ENCODE measurements at regions not wholly inside any gene's neighbourhood (a gene's known extent, or its start where the extent isn't known, plus 50 kb on each side); places are given as distances from the start of the nearest gene placed in this dataset.
"Not testable (repeated sequence)": the region's sequence is repeated elsewhere in the genome, so short reads cannot be mapped to it uniquely, and the experiment has no call there.

DNA sequence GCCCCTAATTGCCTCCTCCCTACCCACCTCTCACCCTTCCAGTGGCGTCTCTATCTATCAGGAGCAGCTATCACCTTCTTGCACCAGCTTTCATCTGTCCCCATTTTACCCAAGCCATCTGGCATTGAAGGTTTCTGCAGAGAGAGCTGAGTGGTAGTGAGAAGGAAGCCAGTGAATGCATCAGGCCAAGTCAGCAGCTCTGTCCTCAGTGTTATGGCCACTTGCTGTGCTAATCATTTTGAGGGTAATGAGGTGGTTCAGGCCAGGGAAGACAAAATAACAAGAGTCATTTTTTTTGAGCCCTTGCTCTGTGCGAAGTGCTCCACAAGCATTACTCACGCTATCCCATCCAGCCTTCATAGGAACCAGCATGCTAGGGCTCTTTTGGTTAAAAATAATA lies 164.7 kb downstream of the SUDS3 start:
- no peak for DNase-seq

DNA sequence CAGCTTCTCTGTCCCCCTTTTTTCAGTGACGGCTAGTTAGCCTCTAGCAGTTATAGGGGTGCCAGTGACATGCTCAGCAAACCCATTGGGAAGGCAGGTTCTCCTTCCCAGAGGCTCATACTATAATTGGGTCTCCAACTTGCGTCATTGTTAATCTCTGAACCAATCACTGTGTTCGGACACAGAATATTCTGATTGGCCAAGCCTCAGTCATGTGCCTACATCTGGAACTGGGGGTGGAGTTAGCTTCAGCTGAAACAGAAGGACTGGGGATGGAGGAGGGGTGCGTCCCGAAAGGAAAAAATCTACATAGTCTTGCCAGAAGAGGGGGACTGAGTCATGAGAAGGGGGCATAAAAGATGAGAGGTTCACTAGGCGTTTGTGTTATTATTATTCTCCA lies 165.6 kb downstream of the SUDS3 start:
- no peak for DNase-seq

DNA sequence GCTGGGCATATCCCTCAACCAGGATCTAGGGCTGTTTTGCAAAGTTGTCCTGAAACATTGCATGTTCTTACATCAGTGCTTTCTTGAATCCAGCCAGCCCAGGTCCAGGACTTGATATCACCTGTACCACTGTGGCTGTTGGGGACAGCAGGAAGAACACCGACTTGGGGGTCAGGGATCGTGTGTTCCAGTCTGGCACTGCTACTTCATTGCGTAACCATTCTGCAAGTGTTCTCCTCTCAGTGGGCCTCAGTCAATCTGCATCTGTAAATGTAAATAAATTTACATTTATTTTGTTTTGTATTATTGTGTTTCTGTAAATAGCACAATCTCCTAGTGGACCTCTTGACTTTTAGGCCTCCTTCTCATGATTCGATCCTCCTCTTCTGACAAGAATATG lies 167.3 kb downstream of the SUDS3 start:
- DNase-seq = no peak

DNA sequence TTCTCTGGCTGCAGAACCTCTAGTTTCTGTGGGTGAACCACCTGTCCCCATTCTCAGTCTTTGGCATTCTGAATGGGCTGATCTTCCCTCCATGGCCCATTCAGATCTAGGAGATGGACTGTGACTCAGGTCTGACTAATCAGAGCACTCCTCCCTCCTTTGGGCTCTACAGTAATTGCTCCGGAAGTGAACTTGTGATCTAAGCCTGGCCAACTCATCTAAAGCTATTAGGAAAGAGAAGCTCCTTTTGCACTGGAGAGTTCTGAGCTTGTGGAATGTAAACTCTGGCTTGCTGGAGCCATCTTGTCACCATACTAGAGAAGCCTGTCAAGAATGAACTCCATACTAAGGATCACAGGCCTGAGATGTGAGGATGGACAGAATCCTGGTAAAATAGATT lies 168.2 kb downstream of the SUDS3 start:
- no peak for DNase-seq

- DNase-seq = not testable (repeated sequence)
Observed at GRCh38 chr12:118547606-118548005, 171.3 kb downstream of the SUDS3 start.

DNA sequence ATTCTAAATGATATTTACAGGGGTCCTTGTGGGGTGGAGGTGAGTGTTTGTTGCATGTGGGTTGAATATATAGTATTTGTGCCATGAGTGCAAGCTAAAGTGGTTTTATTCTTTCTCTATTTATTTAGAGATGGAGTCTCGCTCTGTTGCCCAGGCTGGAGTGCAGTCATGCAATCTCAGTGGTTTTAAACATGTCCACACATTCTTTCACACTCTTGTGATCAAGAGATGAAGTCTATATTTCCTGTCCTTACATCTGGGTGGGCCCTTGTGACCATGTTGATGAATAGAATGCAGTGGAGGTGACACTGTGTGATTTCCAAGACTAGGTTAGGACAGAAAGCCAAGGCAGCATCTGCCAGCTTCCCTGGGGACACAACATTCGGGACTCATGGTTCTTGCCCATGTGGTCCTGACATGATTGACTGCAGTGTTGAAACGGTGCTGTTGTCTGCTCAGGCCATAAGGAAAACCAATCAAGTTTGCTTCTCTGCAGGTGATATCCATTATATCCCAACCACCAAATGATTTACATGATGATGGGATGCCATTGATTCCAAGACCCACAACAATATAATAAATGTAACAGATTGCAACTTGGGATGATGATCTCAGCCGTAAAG lies 172.6 kb downstream of the SUDS3 start:
- DNase-seq = no peak

- DNase-seq = no peak
Observed at GRCh38 chr12:118549510-118549980, 173.2 kb downstream of the SUDS3 start.

DNA sequence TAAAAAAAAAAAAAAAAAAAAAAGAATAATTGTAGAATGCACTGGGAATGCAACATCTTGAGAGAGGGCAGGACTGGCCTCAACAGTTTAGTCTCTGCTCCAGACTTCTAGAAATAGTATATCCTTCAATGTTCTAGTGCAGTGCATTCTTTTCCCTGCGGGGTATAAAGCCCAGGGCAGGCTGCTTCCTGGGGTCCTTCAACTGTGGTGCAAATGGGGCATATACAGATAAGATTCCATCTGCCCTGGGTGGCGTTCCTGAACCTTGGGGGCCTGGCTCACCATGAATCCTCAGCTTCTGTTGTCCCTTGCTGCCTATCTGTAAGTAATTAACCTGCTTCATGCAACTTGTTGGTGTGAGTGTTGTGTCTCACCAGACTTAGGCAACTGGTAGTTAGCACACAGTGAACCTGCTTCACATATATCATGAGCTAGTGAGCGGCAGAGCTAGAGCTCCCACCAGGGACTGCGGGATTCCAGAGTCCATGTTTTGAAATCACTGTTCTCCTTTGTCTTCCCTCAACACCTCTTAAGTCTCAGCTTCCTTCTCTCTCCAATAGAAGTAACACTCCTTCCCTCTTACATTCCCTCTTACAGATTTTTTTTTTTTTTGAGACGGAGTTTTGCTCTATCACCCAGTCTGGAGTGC lies 177.6 kb downstream of the SUDS3 start:
- no peak for DNase-seq

GRCh38 chr12:118558941-118559340 lies 182.6 kb downstream of the SUDS3 start:
- no peak for DNase-seq

- no peak for DNase-seq
Observed at GRCh38 chr12:118560733-118561132, 184.4 kb downstream of the SUDS3 start.

GRCh38 chr12:118571730-118572129 lies 195.4 kb downstream of the SUDS3 start:
- no peak for DNase-seq

DNA sequence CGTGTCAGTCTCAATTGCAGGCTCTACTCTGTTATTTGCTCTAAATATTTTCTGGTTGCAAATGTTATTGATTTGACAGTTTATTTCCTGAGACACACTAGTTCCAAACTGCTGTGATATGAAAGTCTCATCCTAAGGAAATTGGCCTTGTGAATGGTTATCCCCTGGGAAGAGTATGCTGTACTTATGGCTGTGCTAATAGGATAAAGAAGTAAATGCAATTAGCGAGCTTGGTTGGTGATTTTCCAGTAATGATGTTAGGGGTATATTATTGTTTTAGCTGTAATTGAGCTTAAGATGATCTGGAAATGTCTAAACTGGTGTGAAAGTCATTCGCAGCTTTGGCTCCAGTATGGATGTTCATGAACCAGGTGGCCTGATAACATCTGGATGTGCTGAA lies 197.9 kb downstream of the SUDS3 start:
- DNase-seq = no peak

GRCh38 chr12:118575730-118576129 lies 199.4 kb downstream of the SUDS3 start:
- DNase-seq = no peak

DNA sequence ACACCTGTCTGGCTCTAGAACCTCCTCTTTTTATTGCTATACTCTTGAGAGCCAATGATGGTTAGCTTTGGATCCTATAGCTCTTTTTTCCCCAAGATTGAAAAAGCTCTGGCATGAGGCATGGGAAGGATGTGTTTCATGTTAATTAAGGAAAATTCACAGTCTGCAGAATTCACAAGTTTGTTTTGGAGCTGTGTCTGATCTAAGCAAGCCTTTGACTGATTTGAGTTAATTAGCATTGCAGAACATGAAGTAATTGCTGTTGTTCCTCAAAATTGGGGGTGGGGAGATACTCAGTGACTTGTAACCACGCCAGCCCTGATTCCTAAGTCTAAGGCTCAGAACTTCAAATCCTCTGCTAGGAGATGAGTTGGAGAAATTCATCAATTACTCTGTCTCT lies 205.0 kb downstream of the SUDS3 start:
- DNase-seq = no peak

GRCh38 chr12:118582863-118583262 lies 206.5 kb downstream of the SUDS3 start:
- DNase-seq = no peak

- DNase-seq = no peak
Observed at GRCh38 chr12:118586433-118586832, 210.1 kb downstream of the SUDS3 start.

GRCh38 chr12:118589162-118589561 lies 212.8 kb downstream of the SUDS3 start:
- no peak for DNase-seq

DNA sequence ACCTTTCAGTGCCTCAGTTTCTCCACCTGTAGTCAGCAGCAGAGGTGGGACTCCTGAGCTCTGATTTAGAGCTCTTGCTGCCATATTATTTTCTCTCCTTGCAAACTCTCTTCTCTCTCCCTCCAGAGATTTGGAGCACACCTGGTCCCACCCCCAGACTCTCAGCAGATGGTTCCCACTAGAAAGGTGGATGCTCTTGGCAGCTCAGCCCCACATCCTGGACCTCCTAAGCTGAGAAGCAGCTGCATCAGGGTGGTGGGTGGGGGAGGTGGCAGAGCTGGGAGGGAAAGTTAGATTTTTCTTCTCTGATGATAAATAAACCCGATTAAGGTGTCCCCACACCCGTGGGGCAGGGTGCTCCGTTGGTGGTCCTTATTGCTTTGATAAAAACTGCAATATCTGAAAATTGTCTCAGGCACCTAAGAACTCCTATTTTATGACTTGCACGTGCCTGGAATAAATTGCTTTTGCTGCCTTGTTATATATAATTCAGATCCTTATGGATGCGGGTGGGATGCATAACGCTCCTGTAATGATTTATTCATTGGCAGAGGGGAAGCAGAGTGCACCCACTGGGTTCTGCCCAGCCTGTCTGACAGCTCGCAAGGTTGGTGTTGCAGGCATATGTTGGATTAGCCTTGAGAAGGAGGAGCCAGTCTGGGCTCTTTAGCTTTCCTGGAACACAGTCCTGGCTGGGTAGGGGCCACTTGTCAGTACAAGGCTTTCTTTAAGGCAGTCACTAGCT lies 214.2 kb downstream of the SUDS3 start:
- no peak for DNase-seq

DNA sequence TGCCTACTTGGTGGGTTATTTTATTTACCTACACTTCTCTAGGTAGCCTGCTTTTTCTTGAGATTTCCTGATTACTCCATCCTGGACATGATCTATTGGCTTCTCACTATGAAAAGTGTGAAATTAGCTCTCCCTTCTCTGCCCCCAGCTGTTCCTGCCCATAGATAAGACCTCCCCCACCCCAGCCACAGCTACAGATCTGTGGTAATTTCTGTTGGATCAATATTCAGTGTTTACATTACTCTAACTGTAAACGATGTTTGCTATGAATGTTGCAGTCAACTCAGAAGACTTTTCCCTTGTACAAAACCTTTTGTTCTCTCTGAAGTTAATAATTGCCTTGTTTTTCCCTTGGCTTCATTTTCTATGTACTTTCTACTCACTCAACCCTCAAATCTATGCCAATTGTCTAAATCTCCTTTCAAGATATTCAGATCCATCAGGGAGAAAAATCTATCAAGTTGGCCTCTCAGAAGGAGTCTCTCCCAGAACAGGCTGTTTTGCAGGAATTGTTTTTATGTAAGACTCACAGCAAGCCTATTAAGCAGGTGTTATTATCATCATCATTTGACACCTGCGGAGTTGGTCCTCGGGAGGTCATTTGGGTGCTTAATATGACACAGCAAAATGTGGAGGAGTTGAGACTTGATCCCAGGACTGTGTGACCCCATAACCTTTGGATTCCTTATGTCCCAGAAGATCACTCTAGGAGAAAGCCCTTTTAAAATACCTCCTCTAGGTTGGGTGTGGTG lies 227.4 kb downstream of the SUDS3 start:
- DNase-seq = no peak

GRCh38 chr12:118606690-118607089 lies 230.3 kb downstream of the SUDS3 start:
- no peak for DNase-seq

DNA sequence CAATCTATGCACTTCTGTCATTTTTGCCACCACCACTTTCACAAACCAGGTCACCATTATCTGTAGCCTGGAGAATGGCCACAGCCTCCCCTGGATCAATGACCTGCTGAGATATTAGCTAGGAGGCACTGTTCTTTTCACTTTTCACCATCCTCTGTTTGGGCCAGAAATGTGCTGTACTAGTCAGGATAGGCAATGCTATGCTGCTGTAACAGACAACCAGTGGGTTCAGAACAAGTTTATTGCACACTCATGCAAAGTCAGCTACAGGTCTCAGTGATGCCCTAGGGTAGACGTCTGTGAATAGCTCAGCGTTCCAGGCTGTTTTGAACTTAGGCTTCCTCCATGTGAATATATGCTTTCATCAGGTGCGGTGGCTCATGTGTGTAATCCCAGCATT lies 231.5 kb downstream of the SUDS3 start:
- DNase-seq = no peak

- no peak for DNase-seq
Observed at GRCh38 chr12:118608770-118609344, 232.5 kb downstream of the SUDS3 start.

- DNase-seq = no peak
Observed at GRCh38 chr12:118611295-118611694, 234.9 kb downstream of the SUDS3 start.
